ENCODE measurements at regions not wholly inside any gene's neighbourhood (a gene's known extent, or its start where the extent isn't known, plus 50 kb on each side); places are given as distances from the start of the nearest gene placed in this dataset.

- TF ChIP-seq CTCF (IDR thresholded peaks at IDR 0.05; ENCODE audit: insufficient read depth, low read length) (no peak), POLR2AphosphoS5 (IDR thresholded peaks at IDR 0.05; ENCODE audit: low read depth) (no peak), REST (IDR thresholded peaks at IDR 0.05; ENCODE audit: insufficient replicate concordance, low read depth) (no peak), GABPA (IDR thresholded peaks at IDR 0.05; ENCODE audit: low read depth) (no peak)
These were observed 111.2 kb upstream of the GRXCR1 start for GRCh38 chr4:42781315-42781714.
